ENCODE measurements at regions not wholly inside any gene's neighbourhood (a gene's known extent, or its start where the extent isn't known, plus 50 kb on each side); places are given as distances from the start of the nearest gene placed in this dataset.

- Mint-ChIP-seq H3K27me3 (no peaks in the 10 kb centered on the region), H3K4me3 (no peak overlapping the region), H3K36me3 (no peaks in the 10 kb centered on the region), H3K9me3 (no peaks in the 10 kb centered on the region), H3K4me1 (ENCODE audit: unreplicated experiment) (no peaks in the 10 kb centered on the region), H3K27ac (no peak overlapping the region)
- TF ChIP-seq CTCF (conservative IDR thresholded peaks at IDR 0.05), result no peak
- no peak for DNase-seq (ENCODE audit: extremely low spot score, unreplicated experiment)
Measured at GRCh38 chr10:32163762-32164148, 107.5 kb upstream of the KIF5B start.

GRCh38 chr10:32163071-32163761, 107.0 kb upstream of the KIF5B start:
- no peak for DNase-seq (ENCODE audit: extremely low spot score, unreplicated experiment)
- H3K27ac Mint-ChIP-seq, result no peak overlapping the region
- no peaks in the 10 kb centered on the region for H3K4me1 Mint-ChIP-seq (ENCODE audit: unreplicated experiment)
- no peaks in the 10 kb centered on the region for H3K9me3 Mint-ChIP-seq
- no peaks in the 10 kb centered on the region for H3K27me3 Mint-ChIP-seq
- TF ChIP-seq CTCF (conservative IDR thresholded peaks at IDR 0.05), result no peak
- H3K36me3 Mint-ChIP-seq, result no peaks in the 10 kb centered on the region
- H3K4me3 Mint-ChIP-seq, result no peak overlapping the region

GRCh38 chr10:32161586-32161985, 105.4 kb upstream of the KIF5B start:
- no peaks in the 10 kb centered on the region for H3K36me3 Mint-ChIP-seq
- no peaks in the 10 kb centered on the region for H3K27me3 Mint-ChIP-seq
- no peak overlapping the region for H3K4me3 Mint-ChIP-seq
- no peak overlapping the region for H3K27ac Mint-ChIP-seq
- H3K9me3 Mint-ChIP-seq, result no peaks in the 10 kb centered on the region
- no peak for TF ChIP-seq CTCF (conservative IDR thresholded peaks at IDR 0.05)
- no peaks in the 10 kb centered on the region for H3K4me1 Mint-ChIP-seq (ENCODE audit: unreplicated experiment)
- DNase-seq (ENCODE audit: extremely low spot score, unreplicated experiment), result no peak

GRCh38 chr10:32160864-32161263, 104.6 kb upstream of the KIF5B start:
- Mint-ChIP-seq H3K27me3 (no peaks in the 10 kb centered on the region), H3K4me1 (ENCODE audit: unreplicated experiment) (peaks cover 3% of the 10 kb centered on the region), H3K9me3 (peaks cover 2% of the 10 kb centered on the region), H3K27ac (no peak overlapping the region), H3K4me3 (no peak overlapping the region), H3K36me3 (no peaks in the 10 kb centered on the region)
- TF ChIP-seq CTCF (conservative IDR thresholded peaks at IDR 0.05), result no peak
- DNase-seq (ENCODE audit: extremely low spot score, unreplicated experiment), result no peak

- no peaks in the 10 kb centered on the region for H3K27me3 Mint-ChIP-seq
- H3K36me3 Mint-ChIP-seq, result no peaks in the 10 kb centered on the region
- no peak for DNase-seq (ENCODE audit: extremely low spot score, unreplicated experiment)
- peaks cover 4% of the 10 kb centered on the region for H3K4me1 Mint-ChIP-seq (ENCODE audit: unreplicated experiment)
- peaks cover 5% of the 10 kb centered on the region for H3K9me3 Mint-ChIP-seq
- H3K4me3 Mint-ChIP-seq, result no peak overlapping the region
- TF ChIP-seq CTCF (conservative IDR thresholded peaks at IDR 0.05), result no peak
- H3K27ac Mint-ChIP-seq, result no peak overlapping the region
Measured at GRCh38 chr10:32159264-32159663, 103.0 kb upstream of the KIF5B start.

All from type B pancreatic cell (in vitro differentiated cells).